Lower leg skin (tissue), 4 donors: ENCODE measurements at regions not wholly inside any gene's neighbourhood (a gene's known extent, or its start where the extent isn't known, plus 50 kb on each side); places are given as distances from the start of the nearest gene placed in this dataset.
"Not testable (repeated sequence)": the region's sequence is repeated elsewhere in the genome, so short reads cannot be mapped to it uniquely, and the experiment has no call there.

Source experiments
- DNase-seq, 2 donors: peaks; one replicate each; pipeline ENCODE4 v3.0.0-alpha.2; 2019; ENCODE audit warnings: low spot score in 2 of 2
- H3K4me3 ChIP-seq: fragments of 200-600 bp; sonication (generic); 2 replicates; pipeline ENCODE4 v1.5.1; 2017; ENCODE audit warnings: mild to moderate bottlenecking, low read depth; ENCODE audit not compliant: poor library complexity, severe bottlenecking
- POLR2A ChIP-seq, 2 donors: fragments of 450-650 bp; IDR thresholded peaks; one replicate each; pipeline ENCODE4 v1.6.1; 2016 to 2017; ENCODE audit warnings: antibody characterized with exemption in 2 of 2, mild to moderate bottlenecking in 1 of 2, moderate library complexity in 1 of 2
- WGBS, 2 donors: methylation state at CpG; one replicate each; pipeline ENCODE4 v1.1.5; 2018; 5-methylcytosine and 5-hydroxymethylcytosine counted together
- intact Hi-C: fragments of 100-400 bp; cut with DNase I; formaldehyde crosslinking; loops from one replicate; pipeline ENCODE4 v1.15.0; 2023; ENCODE audit warnings: low total_unique reads
- TF ChIP-seq, protein P1 (sequence below), 3 donors: fragments of 450-650 bp; IDR thresholded peaks; one replicate each; pipeline ENCODE4 v1.5.1; 2016; ENCODE audit warnings: antibody characterized with exemption in 3 of 3, mild to moderate bottlenecking in 3 of 3, moderate library complexity in 2 of 3

DNA sequence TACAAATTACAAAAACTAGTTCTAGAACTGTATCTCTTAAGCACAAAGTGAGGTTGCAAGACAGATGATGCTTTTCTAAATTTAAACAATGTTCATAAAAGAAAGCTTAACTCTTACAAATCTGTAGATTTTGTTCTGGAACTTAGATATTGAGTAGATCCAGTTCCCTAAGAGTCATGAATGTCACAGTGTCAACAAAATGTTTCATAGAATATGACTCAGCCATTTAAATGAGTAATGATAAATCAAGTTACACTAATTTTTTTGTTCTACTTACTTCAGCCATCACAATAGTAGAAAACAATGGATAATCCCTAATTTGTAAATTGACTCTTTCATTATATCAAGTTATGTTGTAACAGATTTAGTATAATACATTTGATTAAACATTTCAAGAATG, 239.7 kb downstream of the MEF2C start:
- no peak for TF ChIP-seq POLR2A (IDR thresholded peaks at IDR 0.05)
- TF ChIP-seq, protein P1, sequence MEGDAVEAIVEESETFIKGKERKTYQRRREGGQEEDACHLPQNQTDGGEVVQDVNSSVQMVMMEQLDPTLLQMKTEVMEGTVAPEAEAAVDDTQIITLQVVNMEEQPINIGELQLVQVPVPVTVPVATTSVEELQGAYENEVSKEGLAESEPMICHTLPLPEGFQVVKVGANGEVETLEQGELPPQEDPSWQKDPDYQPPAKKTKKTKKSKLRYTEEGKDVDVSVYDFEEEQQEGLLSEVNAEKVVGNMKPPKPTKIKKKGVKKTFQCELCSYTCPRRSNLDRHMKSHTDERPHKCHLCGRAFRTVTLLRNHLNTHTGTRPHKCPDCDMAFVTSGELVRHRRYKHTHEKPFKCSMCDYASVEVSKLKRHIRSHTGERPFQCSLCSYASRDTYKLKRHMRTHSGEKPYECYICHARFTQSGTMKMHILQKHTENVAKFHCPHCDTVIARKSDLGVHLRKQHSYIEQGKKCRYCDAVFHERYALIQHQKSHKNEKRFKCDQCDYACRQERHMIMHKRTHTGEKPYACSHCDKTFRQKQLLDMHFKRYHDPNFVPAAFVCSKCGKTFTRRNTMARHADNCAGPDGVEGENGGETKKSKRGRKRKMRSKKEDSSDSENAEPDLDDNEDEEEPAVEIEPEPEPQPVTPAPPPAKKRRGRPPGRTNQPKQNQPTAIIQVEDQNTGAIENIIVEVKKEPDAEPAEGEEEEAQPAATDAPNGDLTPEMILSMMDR (IDR thresholded peaks at IDR 0.05) = no peak
- intact Hi-C loops = no loop called here
- DNase-seq = no peak
- no peak overlapping the region for H3K4me3 ChIP-seq

DNA sequence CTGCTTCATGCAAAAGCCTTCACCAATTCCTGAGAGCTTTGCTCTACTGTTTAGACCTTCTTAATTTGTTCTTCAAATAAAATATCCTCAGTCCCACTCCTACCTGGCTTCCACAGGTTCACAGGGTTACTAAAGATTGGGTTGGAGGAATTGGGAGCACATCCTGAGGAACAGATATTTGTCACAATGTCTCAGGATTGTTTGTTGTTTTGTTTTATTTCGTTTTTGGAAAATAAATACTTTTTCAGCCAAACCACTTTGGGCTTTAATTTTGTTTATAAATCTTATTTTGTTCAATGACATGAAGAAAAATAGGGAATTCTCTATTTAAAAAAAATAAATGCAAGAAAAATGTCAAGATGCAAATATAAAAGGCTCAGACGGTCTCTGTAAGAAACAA, 249.0 kb downstream of the MEF2C start:
- intact Hi-C loops = no loop called here
- TF ChIP-seq POLR2A (IDR thresholded peaks at IDR 0.05) = no peak
- TF ChIP-seq, protein P1 (IDR thresholded peaks at IDR 0.05) = no peak
- H3K4me3 ChIP-seq = no peak overlapping the region
- WGBS, 2 donors = 47 to 51% methylated on average over 2 of the region's 2 CpGs
- DNase-seq = no peak

GRCh38 chr5:88622890-88623289, 260.1 kb downstream of the MEF2C start:
- H3K4me3 ChIP-seq, intact Hi-C loops, DNase-seq: not testable (repeated sequence)
- 88 to 97% methylated on average over 3 to 4 of the region's 5 CpGs for WGBS, 2 donors

GRCh38 chr5:88615767-88616166, 267.2 kb downstream of the MEF2C start:
- H3K4me3 ChIP-seq, intact Hi-C loops, DNase-seq: not testable (repeated sequence)
- 94% methylated on average over 9 of the region's 32 CpGs; no CpG with 5 or more reads in 1 of the 2 donors for WGBS, 2 donors

- H3K4me3 ChIP-seq = no peak overlapping the region
- DNase-seq = no peak
- intact Hi-C loops = no loop called here
- no peak for TF ChIP-seq POLR2A (IDR thresholded peaks at IDR 0.05)
- TF ChIP-seq, protein P1 (IDR thresholded peaks at IDR 0.05) = no peak
Measured at GRCh38 chr5:88613051-88613450, 269.9 kb downstream of the MEF2C start.

GRCh38 chr5:88610586-88610985, 272.4 kb downstream of the MEF2C start:
- 85% methylated on average over 3 of the region's 3 CpGs for WGBS, 2 donors
- no peak overlapping the region for H3K4me3 ChIP-seq
- DNase-seq = no peak
- TF ChIP-seq POLR2A (IDR thresholded peaks at IDR 0.05) = no peak
- TF ChIP-seq, protein P1 (IDR thresholded peaks at IDR 0.05) = no peak
- intact Hi-C loops = no loop called here

DNA sequence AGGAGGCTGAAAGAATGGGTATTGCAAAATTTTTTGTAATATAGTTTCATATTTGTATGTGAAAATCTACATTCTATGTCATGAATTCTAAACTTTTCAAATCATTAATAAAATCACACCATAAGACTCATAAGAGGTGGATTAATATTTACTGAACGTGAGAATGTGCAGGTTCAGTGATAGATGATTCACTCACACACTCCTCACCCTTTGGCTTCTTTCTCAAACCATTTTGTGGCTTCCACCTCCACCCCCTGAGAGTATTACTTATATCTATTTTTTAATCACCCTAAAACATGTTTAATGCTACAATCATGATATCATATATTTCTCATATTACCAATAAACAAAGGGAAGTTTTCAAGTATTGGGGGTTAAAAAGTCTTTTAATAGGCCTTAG, 275.5 kb downstream of the MEF2C start:
- TF ChIP-seq POLR2A (IDR thresholded peaks at IDR 0.05) = no peak
- TF ChIP-seq, protein P1 (IDR thresholded peaks at IDR 0.05) = no peak
- intact Hi-C loops = no loop called here
- 71 to 87% methylated on average over 1 of the region's 1 CpG for WGBS, 2 donors
- DNase-seq = no peak
- no peak overlapping the region for H3K4me3 ChIP-seq
